GM23338 (cell line): ENCODE measurements at regions not wholly inside any gene's neighbourhood (a gene's known extent, or its start where the extent isn't known, plus 50 kb on each side); places are given as distances from the start of the nearest gene placed in this dataset.

Experiments used
- CREB1 ChIP-seq: fragments of 250-450 bp; sonication (Bioruptor Pico); IDR thresholded peaks from 2 replicates; pipeline ENCODE4 v1.5.0; 2020; ENCODE audit warnings: low read depth, mild to moderate bottlenecking, moderate library complexity
- EZH2 ChIP-seq: fragments of 200-600 bp; sonication (generic); IDR thresholded peaks from one replicate; pipeline ENCODE4 v1.8.0; 2017; ENCODE audit warnings: antibody characterized with exemption, mild to moderate bottlenecking, low read depth; ENCODE audit not compliant: unreplicated experiment
- EZH2phosphoT487 ChIP-seq: fragments of 200-600 bp; sonication (generic); IDR thresholded peaks from one replicate; pipeline ENCODE4 v1.8.1; 2018; ENCODE audit warnings: antibody characterized with exemption; ENCODE audit not compliant: unreplicated experiment
- JUNB ChIP-seq: IDR thresholded peaks from one replicate; pipeline ENCODE4 v1.6.1; 2016; ENCODE audit warnings: antibody characterized with exemption; ENCODE audit not compliant: unreplicated experiment
- REST ChIP-seq: IDR thresholded peaks from one replicate; pipeline ENCODE4 v1.6.1; 2018; ENCODE audit warnings: antibody characterized with exemption; ENCODE audit not compliant: unreplicated experiment
- STAT1 ChIP-seq: IDR thresholded peaks from one replicate; pipeline ENCODE4 v1.6.1; 2016; ENCODE audit warnings: antibody characterized with exemption; ENCODE audit not compliant: unreplicated experiment
- ZNF331 ChIP-seq: fragments of 250-450 bp; sonication (Bioruptor Pico); IDR thresholded peaks from 2 replicates; pipeline ENCODE4 v1.5.0; 2020; ENCODE audit warnings: low read depth, mild to moderate bottlenecking, moderate library complexity
- ZNF462 ChIP-seq: fragments of 250-450 bp; sonication (Bioruptor Pico); IDR thresholded peaks from 2 replicates; pipeline ENCODE4 v1.5.0; 2020; ENCODE audit warnings: mild to moderate bottlenecking, moderate library complexity

GRCh38 chr1:162964901-162965300, 103.9 kb upstream of the CCDC190 start (continued):
- TF ChIP-seq ZNF462 (CRISPR knock-in tag) = no peak
- no peak for TF ChIP-seq JUNB
- TF ChIP-seq STAT1 = no peak
- TF ChIP-seq ZNF331 (CRISPR knock-in tag) = no peak
- TF ChIP-seq REST = no peak
- no peak for TF ChIP-seq EZH2phosphoT487
- TF ChIP-seq CREB1 (CRISPR knock-in tag) = no peak
- no peak for TF ChIP-seq EZH2
